Fibroblast of mammary gland (primary cell): ENCODE measurements at regions not wholly inside any gene's neighbourhood (a gene's known extent, or its start where the extent isn't known, plus 50 kb on each side); places are given as distances from the start of the nearest gene placed in this dataset.

Source experiments
- DNase-seq: peaks from one replicate; pipeline ENCODE4 v3.0.0-alpha.2; 2010; ENCODE audit warnings: low read depth
- H3K4me3 ChIP-seq: 2 replicates; pipeline ENCODE4 v1.5.1; 2011; ENCODE audit warnings: low read depth, mild to moderate bottlenecking, low read length, moderate library complexity; ENCODE audit not compliant: control insufficient read depth
- CTCF ChIP-seq: conservative IDR thresholded peaks from 2 replicates; pipeline ENCODE4 v1.5.1; 2011; ENCODE audit warnings: low read depth, low read length, inconsistent platforms; ENCODE audit not compliant: control insufficient read depth, insufficient read depth

DNA sequence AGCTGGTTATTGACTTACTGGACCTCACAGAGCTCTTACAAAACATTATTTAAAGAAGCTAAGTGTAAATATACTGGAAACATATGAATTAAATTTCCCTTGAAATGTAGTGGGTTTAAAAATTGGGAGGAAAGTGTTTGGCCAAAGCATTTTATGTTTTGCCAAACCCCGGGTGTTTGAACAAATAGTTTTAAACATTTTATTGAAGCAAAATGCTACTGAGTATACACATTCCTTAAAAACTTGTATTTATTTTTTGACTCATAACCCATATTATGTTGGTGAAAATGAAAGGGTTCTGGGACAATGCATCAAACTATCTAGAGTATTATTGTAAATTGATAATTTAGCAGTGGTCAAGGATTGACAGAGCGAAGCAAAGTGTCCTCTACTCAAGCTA, 1048.5 kb downstream of the SLC6A15 start:
- no peak for DNase-seq
- TF ChIP-seq CTCF, result no peak
- no peak overlapping the region for H3K4me3 ChIP-seq

DNA sequence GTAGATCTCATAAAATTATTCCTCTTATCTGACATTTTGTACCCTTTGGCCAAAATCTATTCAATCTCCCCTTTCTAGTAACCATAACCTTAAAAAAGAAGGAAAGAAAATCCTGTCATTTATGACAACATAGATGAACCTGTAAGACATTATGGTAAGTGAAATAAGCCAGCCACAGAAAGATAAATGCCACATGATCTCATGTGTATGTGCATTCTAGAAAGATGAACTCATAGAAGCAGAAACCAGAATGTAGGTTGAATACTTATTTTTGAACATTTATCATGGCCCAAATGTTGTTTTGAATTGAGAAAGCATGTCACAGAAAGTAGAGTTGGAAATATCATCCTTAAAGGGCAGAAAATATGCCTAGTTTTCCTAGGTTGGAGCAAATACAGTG, 1053.6 kb downstream of the SLC6A15 start:
- peak; percentile 30 for DNase-seq
- no peak overlapping the region for H3K4me3 ChIP-seq
- no peak for TF ChIP-seq CTCF

GRCh38 chr12:83856803-83857202, 1055.8 kb downstream of the SLC6A15 start:
- no peak overlapping the region for H3K4me3 ChIP-seq
- no peak for DNase-seq
- no peak for TF ChIP-seq CTCF

DNA sequence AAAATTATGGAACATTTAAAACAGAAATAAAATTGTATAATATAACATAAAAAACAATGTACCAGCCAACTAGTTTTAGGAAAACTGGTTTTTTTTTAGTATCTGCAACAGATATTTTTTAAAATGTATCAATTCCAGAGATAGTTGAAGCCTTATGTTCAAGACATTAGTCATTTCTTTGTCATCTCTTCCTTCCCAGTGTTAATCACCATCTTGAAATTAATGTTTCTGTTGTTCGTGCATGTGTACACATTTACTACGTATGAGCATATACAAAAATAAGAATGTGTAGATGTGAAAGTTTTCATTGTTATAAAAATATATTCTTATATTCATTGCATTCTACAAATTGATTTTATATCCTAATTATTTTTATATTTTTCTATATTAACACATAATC, 1062.1 kb downstream of the SLC6A15 start:
- no peak overlapping the region for H3K4me3 ChIP-seq
- no peak for TF ChIP-seq CTCF
- DNase-seq, result peak; percentile 21

DNA sequence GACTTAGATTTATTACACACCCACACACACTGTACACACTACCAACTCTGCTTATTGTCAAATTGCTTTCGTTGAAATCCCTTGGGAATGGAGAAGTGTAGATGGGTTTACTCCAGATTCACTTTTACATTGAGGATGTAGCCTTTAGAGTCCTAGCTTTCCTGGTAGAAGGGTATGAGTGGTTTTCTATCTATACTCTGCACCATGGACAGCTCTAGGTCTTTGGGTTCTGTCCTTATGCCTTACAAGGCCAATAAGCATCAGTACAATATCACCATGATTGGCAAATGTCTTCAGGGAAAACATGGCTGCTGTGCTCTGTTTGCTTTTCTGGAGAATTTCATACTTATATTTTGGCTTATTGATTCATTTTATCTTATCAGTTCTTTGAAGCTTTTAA, 1063.9 kb downstream of the SLC6A15 start:
- TF ChIP-seq CTCF, result no peak
- H3K4me3 ChIP-seq, result no peak overlapping the region
- no peak for DNase-seq

GRCh38 chr12:83843541-83843940, 1069.1 kb downstream of the SLC6A15 start:
- no peak overlapping the region for H3K4me3 ChIP-seq
- no peak for TF ChIP-seq CTCF
- DNase-seq, result peak; percentile 35

DNA sequence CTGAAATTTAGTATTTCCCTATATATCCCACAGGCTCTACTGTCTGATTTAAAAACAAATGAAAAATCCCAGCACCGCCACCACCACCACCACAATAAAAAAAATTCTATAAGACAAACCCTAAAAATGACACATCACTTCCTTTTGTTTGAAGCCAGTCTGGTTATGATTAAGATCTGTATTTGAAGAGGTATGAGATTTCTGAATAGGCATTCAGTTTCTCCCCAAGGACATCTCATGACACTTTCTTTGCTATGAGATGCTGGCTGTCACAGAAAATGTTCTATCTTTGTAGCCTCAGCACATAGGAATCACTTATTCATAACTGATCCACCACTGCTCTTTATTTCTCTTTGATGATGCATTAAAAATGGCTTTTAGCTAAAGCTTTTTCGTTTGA, 1071.0 kb downstream of the SLC6A15 start:
- TF ChIP-seq CTCF, result no peak

More for the DNA sequence above, 1071.0 kb downstream of the SLC6A15 start:
- no peak overlapping the region for H3K4me3 ChIP-seq
- peak; percentile 37 for DNase-seq
